Ishikawa (cell line): ENCODE measurements at regions not wholly inside any gene's neighbourhood (a gene's known extent, or its start where the extent isn't known, plus 50 kb on each side); places are given as distances from the start of the nearest gene placed in this dataset.

Experiments used
- CEBPB ChIP-seq: IDR thresholded peaks from 2 replicates; pipeline ENCODE4 v1.6.1; 2012
- CREB1 ChIP-seq: IDR thresholded peaks from 2 replicates; pipeline ENCODE4 v1.6.1; 2012; ENCODE audit warnings: low read depth
- EGR1 ChIP-seq: IDR thresholded peaks from 2 replicates; pipeline ENCODE4 v1.6.1; 2012
- EP300 ChIP-seq: IDR thresholded peaks from 2 replicates; pipeline ENCODE4 v1.6.1; 2012; ENCODE audit warnings: borderline replicate concordance
- NFIC ChIP-seq: IDR thresholded peaks from 2 replicates; pipeline ENCODE4 v1.6.1; 2012
- RAD21 ChIP-seq: IDR thresholded peaks from 2 replicates; pipeline ENCODE4 v1.6.1; 2012; ENCODE audit warnings: low read depth
- TAF1 ChIP-seq: IDR thresholded peaks from 2 replicates; pipeline ENCODE4 v1.6.1; 2012; ENCODE audit warnings: low read depth, mild to moderate bottlenecking
- TCF12 ChIP-seq: IDR thresholded peaks from 2 replicates; pipeline ENCODE4 v1.6.1; 2012; ENCODE audit warnings: low read depth
- TEAD4 ChIP-seq: IDR thresholded peaks from 2 replicates; pipeline ENCODE4 v1.6.1; 2012
- YY1 ChIP-seq: IDR thresholded peaks from 2 replicates; pipeline ENCODE4 v1.6.1; 2012; ENCODE audit warnings: low read depth
- ZBTB7A ChIP-seq: IDR thresholded peaks from 2 replicates; pipeline ENCODE4 v1.6.1; 2012; ENCODE audit warnings: low read depth
- TF ChIP-seq, protein P1 (sequence below): IDR thresholded peaks from 2 replicates; pipeline ENCODE4 v1.6.1; 2012
- TF ChIP-seq, protein P2 (sequence below): IDR thresholded peaks from 2 replicates; pipeline ENCODE4 v1.6.1; 2012; ENCODE audit warnings: low read depth, mild to moderate bottlenecking

DNA sequence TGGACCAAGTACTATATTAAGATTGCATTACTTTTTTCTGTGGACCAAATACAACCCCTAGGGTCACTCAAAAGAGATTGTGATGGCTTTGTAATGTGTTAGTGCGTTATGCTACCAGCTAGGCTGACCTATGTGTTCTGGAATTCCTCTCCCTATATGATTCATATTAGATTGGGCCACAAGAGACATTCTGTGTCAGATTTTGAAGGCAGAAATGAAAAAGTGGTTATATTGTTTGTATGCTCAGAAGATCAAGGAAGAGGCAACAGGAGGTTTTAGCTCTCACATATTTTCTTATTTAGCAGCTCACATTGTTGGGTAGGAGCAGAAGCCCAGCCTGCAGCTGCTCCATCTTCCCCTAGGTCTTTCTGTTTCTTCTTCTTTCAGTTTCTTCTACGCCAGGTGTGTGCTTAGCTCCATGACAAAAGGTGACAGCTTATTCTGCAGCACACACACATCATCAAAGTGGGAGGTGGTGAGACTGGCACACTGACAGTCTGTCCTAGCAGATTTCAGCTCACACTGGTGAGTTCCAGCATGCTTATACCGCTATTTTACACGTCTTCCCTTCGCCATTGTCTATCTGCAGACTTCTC lies 156.8 kb upstream of the UBE2E3 start:
- TF ChIP-seq EGR1 = no peak
- TF ChIP-seq, protein P1, sequence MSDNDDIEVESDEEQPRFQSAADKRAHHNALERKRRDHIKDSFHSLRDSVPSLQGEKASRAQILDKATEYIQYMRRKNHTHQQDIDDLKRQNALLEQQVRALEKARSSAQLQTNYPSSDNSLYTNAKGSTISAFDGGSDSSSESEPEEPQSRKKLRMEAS = no peak
- no peak for TF ChIP-seq RAD21
- TF ChIP-seq YY1 = no peak
- no peak for TF ChIP-seq CEBPB
- no peak for TF ChIP-seq TCF12
- TF ChIP-seq TAF1 = no peak
- no peak for TF ChIP-seq CREB1
- TF ChIP-seq ZBTB7A = no peak
- TF ChIP-seq, protein P2, sequence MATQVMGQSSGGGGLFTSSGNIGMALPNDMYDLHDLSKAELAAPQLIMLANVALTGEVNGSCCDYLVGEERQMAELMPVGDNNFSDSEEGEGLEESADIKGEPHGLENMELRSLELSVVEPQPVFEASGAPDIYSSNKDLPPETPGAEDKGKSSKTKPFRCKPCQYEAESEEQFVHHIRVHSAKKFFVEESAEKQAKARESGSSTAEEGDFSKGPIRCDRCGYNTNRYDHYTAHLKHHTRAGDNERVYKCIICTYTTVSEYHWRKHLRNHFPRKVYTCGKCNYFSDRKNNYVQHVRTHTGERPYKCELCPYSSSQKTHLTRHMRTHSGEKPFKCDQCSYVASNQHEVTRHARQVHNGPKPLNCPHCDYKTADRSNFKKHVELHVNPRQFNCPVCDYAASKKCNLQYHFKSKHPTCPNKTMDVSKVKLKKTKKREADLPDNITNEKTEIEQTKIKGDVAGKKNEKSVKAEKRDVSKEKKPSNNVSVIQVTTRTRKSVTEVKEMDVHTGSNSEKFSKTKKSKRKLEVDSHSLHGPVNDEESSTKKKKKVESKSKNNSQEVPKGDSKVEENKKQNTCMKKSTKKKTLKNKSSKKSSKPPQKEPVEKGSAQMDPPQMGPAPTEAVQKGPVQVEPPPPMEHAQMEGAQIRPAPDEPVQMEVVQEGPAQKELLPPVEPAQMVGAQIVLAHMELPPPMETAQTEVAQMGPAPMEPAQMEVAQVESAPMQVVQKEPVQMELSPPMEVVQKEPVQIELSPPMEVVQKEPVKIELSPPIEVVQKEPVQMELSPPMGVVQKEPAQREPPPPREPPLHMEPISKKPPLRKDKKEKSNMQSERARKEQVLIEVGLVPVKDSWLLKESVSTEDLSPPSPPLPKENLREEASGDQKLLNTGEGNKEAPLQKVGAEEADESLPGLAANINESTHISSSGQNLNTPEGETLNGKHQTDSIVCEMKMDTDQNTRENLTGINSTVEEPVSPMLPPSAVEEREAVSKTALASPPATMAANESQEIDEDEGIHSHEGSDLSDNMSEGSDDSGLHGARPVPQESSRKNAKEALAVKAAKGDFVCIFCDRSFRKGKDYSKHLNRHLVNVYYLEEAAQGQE = no peak
- TF ChIP-seq NFIC = no peak
- TF ChIP-seq EP300 = no peak
- TF ChIP-seq TEAD4 = no peak
